ENCODE measurements at regions not wholly inside any gene's neighbourhood (a gene's known extent, or its start where the extent isn't known, plus 50 kb on each side); places are given as distances from the start of the nearest gene placed in this dataset.
"Not testable (repeated sequence)": the region's sequence is repeated elsewhere in the genome, so short reads cannot be mapped to it uniquely, and the experiment has no call there.

GRCh38 chr6:94562846-94563245 is 1014.5 kb upstream of the MANEA start:
- no peak overlapping the region for H3K27ac ChIP-seq (ENCODE audit: low read length in 2 of 2)
- ChIA-PET CTCF (no interaction called here), POLR2A (no interaction called here)
- ATAC-seq (ENCODE audit: low read depth) (no peak), DNase-seq (no peak)
- WGBS (ENCODE audit: insufficient coverage), result no CpG with 5 or more reads among the region's 2 CpGs
- intact Hi-C loops (cut with micrococcal nuclease), result no loop called here
- H3K4me2 ChIP-seq (replicated peaks; ENCODE audit: low read depth, low read length, poor library complexity, severe bottlenecking), result no peak overlapping the region
- H3K79me2 ChIP-seq (ENCODE audit: control insufficient read depth, insufficient read depth, low read length), result no peaks in the 10 kb centered on the region
- H3K4me3 Mint-ChIP-seq, result no peak overlapping the region
- no peaks in the 10 kb centered on the region for H3K4me1 ChIP-seq (ENCODE audit: control insufficient read depth in 2 of 2, insufficient read depth in 2 of 2, low read length in 2 of 2)
- no peak overlapping the region for H3K9ac ChIP-seq (ENCODE audit: low read length)
- H3K4me3 ChIP-seq (ENCODE audit: control extremely low read depth in 1 of 5, extremely low read depth in 1 of 5, insufficient read depth in 1 of 5, low read depth in 2 of 5, low read length in 4 of 5), result no peak overlapping the region
- no peaks in the 10 kb centered on the region for H3K27me3 ChIP-seq (replicated peaks in 1 of 4; ENCODE audit: control extremely low read depth in 1 of 4, control insufficient read depth in 3 of 4, insufficient read depth in 4 of 4, low read length in 3 of 4)
- no peaks in the 10 kb centered on the region for H3K27me3 Mint-ChIP-seq
- TF ChIP-seq, protein P1, sequence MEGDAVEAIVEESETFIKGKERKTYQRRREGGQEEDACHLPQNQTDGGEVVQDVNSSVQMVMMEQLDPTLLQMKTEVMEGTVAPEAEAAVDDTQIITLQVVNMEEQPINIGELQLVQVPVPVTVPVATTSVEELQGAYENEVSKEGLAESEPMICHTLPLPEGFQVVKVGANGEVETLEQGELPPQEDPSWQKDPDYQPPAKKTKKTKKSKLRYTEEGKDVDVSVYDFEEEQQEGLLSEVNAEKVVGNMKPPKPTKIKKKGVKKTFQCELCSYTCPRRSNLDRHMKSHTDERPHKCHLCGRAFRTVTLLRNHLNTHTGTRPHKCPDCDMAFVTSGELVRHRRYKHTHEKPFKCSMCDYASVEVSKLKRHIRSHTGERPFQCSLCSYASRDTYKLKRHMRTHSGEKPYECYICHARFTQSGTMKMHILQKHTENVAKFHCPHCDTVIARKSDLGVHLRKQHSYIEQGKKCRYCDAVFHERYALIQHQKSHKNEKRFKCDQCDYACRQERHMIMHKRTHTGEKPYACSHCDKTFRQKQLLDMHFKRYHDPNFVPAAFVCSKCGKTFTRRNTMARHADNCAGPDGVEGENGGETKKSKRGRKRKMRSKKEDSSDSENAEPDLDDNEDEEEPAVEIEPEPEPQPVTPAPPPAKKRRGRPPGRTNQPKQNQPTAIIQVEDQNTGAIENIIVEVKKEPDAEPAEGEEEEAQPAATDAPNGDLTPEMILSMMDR (IDR thresholded peaks at IDR 0.05), result no peak
- TF ChIP-seq EZH2 (IDR thresholded peaks at IDR 0.05; ENCODE audit: borderline replicate concordance, insufficient read depth, low read depth, low read length, poor library complexity, severe bottlenecking), result no peak
- no peak overlapping the region for H3K27ac Mint-ChIP-seq
- H4K20me1 ChIP-seq (ENCODE audit: control insufficient read depth, insufficient read depth, low read length, poor library complexity, severe bottlenecking), result no peaks in the 10 kb centered on the region
- no peak overlapping the region for H2AFZ ChIP-seq (ENCODE audit: insufficient read depth, low read depth, low read length, poor library complexity, severe bottlenecking)
- H3K4me1 Mint-ChIP-seq, result no peaks in the 10 kb centered on the region
- no peaks in the 10 kb centered on the region for H3K9me3 ChIP-seq (ENCODE audit: control extremely low read depth in 1 of 3, control insufficient read depth in 2 of 3, insufficient read depth in 1 of 3, low read length in 2 of 3)
- no peaks in the 10 kb centered on the region for H3K36me3 ChIP-seq (replicated peaks in 1 of 2; ENCODE audit: control extremely low read depth in 1 of 2, control insufficient read depth in 1 of 2, extremely low read depth in 1 of 2, insufficient read depth in 2 of 2, low read length in 1 of 2)
- peaks cover 2% of the 10 kb centered on the region for H3K9me3 Mint-ChIP-seq (ENCODE audit: insufficient read depth)

- no peak for TF ChIP-seq EZH2 (IDR thresholded peaks at IDR 0.05; ENCODE audit: borderline replicate concordance, insufficient read depth, low read depth, low read length, poor library complexity, severe bottlenecking)
- Histone ChIP-seq H2AFZ (ENCODE audit: insufficient read depth, low read depth, low read length, poor library complexity, severe bottlenecking) (no peak overlapping the region), H3K4me1 (ENCODE audit: control insufficient read depth in 2 of 2, insufficient read depth in 2 of 2, low read length in 2 of 2) (no peaks in the 10 kb centered on the region), H4K20me1 (ENCODE audit: control insufficient read depth, insufficient read depth, low read length, poor library complexity, severe bottlenecking) (no peaks in the 10 kb centered on the region), H3K79me2 (ENCODE audit: control insufficient read depth, insufficient read depth, low read length) (no peaks in the 10 kb centered on the region), H3K36me3 (replicated peaks in 1 of 2; ENCODE audit: control extremely low read depth in 1 of 2, control insufficient read depth in 1 of 2, extremely low read depth in 1 of 2, insufficient read depth in 2 of 2, low read length in 1 of 2) (no peaks in the 10 kb centered on the region), H3K27me3 (replicated peaks in 1 of 4; ENCODE audit: control extremely low read depth in 1 of 4, control insufficient read depth in 3 of 4, insufficient read depth in 4 of 4, low read length in 3 of 4) (no peaks in the 10 kb centered on the region), H3K4me3 (ENCODE audit: control extremely low read depth in 1 of 5, extremely low read depth in 1 of 5, insufficient read depth in 1 of 5, low read depth in 2 of 5, low read length in 4 of 5) (no peak overlapping the region), H3K27ac (ENCODE audit: low read length in 2 of 2) (no peak overlapping the region), H3K9ac (ENCODE audit: low read length) (no peak overlapping the region), H3K9me3 (ENCODE audit: control extremely low read depth in 1 of 3, control insufficient read depth in 2 of 3, insufficient read depth in 1 of 3, low read length in 2 of 3) (no peaks in the 10 kb centered on the region), H3K4me2 (replicated peaks; ENCODE audit: low read depth, low read length, poor library complexity, severe bottlenecking) (no peak overlapping the region)
- CTCF ChIA-PET, result no interaction called here
- no peaks in the 10 kb centered on the region for H3K9me3 Mint-ChIP-seq (ENCODE audit: insufficient read depth)
- H3K4me1 Mint-ChIP-seq, result no peaks in the 10 kb centered on the region
- POLR2A ChIA-PET, result no interaction called here
- DNase-seq, result no peak
- intact Hi-C loops (cut with micrococcal nuclease), result no loop called here
- WGBS (ENCODE audit: insufficient coverage), result no CpG with 5 or more reads among the region's 1 CpG
- H3K4me3 Mint-ChIP-seq, result no peak overlapping the region
- H3K27me3 Mint-ChIP-seq, result no peaks in the 10 kb centered on the region
- H3K27ac Mint-ChIP-seq, result no peak overlapping the region
- ATAC-seq (ENCODE audit: low read depth), result no peak
These were observed 1017.4 kb upstream of the MANEA start for GRCh38 chr6:94559829-94560537.

DNA sequence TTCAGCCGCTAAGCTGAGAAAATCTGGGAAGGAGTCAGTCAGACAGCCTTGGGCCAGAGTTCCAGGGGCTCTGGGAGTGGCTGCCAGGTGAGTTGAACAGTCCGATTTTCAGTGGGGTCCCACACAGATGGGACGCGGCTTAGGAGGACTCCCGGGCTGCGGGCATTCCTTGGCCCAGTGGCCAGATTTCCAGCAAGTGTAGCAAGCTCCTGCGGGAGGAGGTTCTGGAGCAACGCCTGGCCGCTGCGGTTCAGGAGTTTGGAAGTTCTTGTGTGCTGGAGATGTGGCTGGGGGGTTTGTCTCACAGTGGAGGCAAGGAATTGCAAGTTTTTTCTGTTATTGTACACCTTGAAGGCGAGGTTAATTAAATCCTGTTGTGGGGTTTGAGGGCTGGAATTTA is 1020.1 kb upstream of the MANEA start:
- POLR2A ChIA-PET; H4K20me1 ChIP-seq (ENCODE audit: control insufficient read depth, insufficient read depth, low read length, poor library complexity, severe bottlenecking); H3K9me3 ChIP-seq (ENCODE audit: control extremely low read depth in 1 of 3, control insufficient read depth in 2 of 3, insufficient read depth in 1 of 3, low read length in 2 of 3); ATAC-seq (ENCODE audit: low read depth); H3K4me3 ChIP-seq (ENCODE audit: control extremely low read depth in 1 of 5, extremely low read depth in 1 of 5, insufficient read depth in 1 of 5, low read depth in 2 of 5, low read length in 4 of 5); H3K4me2 ChIP-seq (replicated peaks; ENCODE audit: low read depth, low read length, poor library complexity, severe bottlenecking); H3K27me3 ChIP-seq (replicated peaks in 1 of 4; ENCODE audit: control extremely low read depth in 1 of 4, control insufficient read depth in 3 of 4, insufficient read depth in 4 of 4, low read length in 3 of 4); CTCF ChIA-PET; H3K4me1 Mint-ChIP-seq; H3K9ac ChIP-seq (ENCODE audit: low read length); H3K27ac Mint-ChIP-seq; H3K27me3 Mint-ChIP-seq; H2AFZ ChIP-seq (ENCODE audit: insufficient read depth, low read depth, low read length, poor library complexity, severe bottlenecking); H3K4me3 Mint-ChIP-seq; H3K36me3 ChIP-seq (replicated peaks in 1 of 2; ENCODE audit: control extremely low read depth in 1 of 2, control insufficient read depth in 1 of 2, extremely low read depth in 1 of 2, insufficient read depth in 2 of 2, low read length in 1 of 2); H3K9me3 Mint-ChIP-seq (ENCODE audit: insufficient read depth); H3K4me1 ChIP-seq (ENCODE audit: control insufficient read depth in 2 of 2, insufficient read depth in 2 of 2, low read length in 2 of 2); DNase-seq; H3K27ac ChIP-seq (ENCODE audit: low read length in 2 of 2); intact Hi-C loops (cut with micrococcal nuclease); H3K79me2 ChIP-seq (ENCODE audit: control insufficient read depth, insufficient read depth, low read length): not testable (repeated sequence)
- 95% methylated on average over 10 of the region's 11 CpGs for WGBS (ENCODE audit: insufficient coverage)

Data from B cell (primary cell).